22Rv1 (cell line): ENCODE measurements at regions not wholly inside any gene's neighbourhood (a gene's known extent, or its start where the extent isn't known, plus 50 kb on each side); places are given as distances from the start of the nearest gene placed in this dataset.

Experiments used
- CTCF ChIP-seq: fragments of 450-650 bp; IDR thresholded peaks from 2 replicates; pipeline ENCODE4 v1.5.1; 2017; ENCODE audit warnings: mild to moderate bottlenecking
- ZFX ChIP-seq: fragments of 450-650 bp; IDR thresholded peaks from 2 replicates; pipeline ENCODE4 v1.6.1; 2017; ENCODE audit warnings: antibody characterized with exemption, borderline replicate concordance

GRCh38 chr1:173328961-173329360, 121.8 kb upstream of the TNFSF4 start:
- no peak for TF ChIP-seq CTCF
- TF ChIP-seq ZFX: no peak
